ENCODE measurements at regions not wholly inside any gene's neighbourhood (a gene's known extent, or its start where the extent isn't known, plus 50 kb on each side); places are given as distances from the start of the nearest gene placed in this dataset.
"Not testable (repeated sequence)": the region's sequence is repeated elsewhere in the genome, so short reads cannot be mapped to it uniquely, and the experiment has no call there.

- not testable (repeated sequence) for H3K36me3 Mint-ChIP-seq; H3K27ac Mint-ChIP-seq; DNase-seq (ENCODE audit: low spot score in 2 of 2); ATAC-seq; H3K9me3 Mint-ChIP-seq
Observed at GRCh38 chr11:16574889-16575288, 163.6 kb upstream of the C11orf58 start.

DNA sequence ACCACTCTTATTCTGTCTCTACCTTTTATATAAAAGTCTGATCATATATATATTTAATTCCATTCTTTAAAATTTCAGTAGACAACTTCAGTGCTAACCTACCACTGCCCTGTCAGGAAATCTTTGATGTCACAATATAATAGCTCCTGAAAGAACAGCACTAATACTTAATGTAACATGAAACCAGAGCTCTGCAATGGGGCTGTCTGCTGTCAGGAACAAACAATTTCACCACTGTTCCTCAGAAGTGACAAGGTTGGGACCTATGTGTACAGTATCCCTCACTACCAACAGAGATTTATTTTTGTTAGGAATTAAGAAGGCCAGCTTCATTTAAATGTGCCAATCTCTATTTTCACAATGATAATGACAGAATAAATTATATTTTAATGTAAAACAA lies 165.5 kb upstream of the C11orf58 start:
- no peaks in the 10 kb centered on the region for H3K9me3 Mint-ChIP-seq
- H3K36me3 Mint-ChIP-seq: no peaks in the 10 kb centered on the region
- DNase-seq (ENCODE audit: low spot score in 2 of 2): no peak
- ATAC-seq: no peak
- H3K27ac Mint-ChIP-seq: no peak overlapping the region

DNA sequence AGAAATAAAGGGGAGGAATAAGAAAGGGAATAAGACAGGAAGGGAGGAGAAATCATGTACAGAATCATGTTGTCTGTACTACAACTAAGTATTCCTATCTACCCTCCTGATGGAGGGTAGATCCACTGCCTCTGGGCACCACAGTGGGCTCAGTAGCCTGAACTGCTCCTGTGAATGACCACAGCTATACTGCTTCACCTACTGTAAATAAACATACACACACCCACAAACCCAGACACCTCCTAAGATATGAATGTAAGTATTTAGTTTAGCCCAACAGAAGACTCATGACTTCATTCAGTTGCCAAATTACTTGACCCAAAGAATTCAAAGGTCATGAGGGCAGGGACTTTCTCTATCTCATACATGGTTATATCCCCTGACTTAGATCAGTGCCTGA lies 177.3 kb upstream of the C11orf58 start:
- H3K9me3 Mint-ChIP-seq: peaks cover 0 to 5% of the 10 kb centered on the region in 2 donors
- ATAC-seq (no peak), DNase-seq (ENCODE audit: low spot score in 2 of 2) (no peak)
- no peak overlapping the region for H3K27ac Mint-ChIP-seq
- no peaks in the 10 kb centered on the region for H3K36me3 Mint-ChIP-seq

DNA sequence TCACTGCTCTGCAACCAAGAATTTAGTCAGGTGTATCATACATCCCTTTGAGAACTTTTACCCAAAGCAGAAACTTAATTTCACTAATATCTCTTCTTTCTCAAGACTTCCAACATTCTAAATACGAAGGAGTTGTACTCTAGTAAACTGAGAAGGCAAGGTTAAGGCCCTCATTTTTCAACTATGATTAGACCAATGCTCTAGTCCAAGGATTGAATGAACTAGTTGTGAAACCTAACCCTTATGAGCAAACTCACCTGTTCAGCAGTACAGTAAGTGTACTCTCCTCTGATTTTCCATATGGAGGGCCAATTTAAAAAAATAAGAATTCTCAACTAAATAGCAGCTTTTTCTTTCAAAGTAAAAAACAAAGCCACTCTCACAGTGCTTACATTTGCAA lies 180.0 kb upstream of the C11orf58 start:
- H3K36me3 Mint-ChIP-seq: no peaks in the 10 kb centered on the region
- H3K27ac Mint-ChIP-seq: no peak overlapping the region
- ATAC-seq (no peak), DNase-seq (ENCODE audit: low spot score in 2 of 2) (no peak)
- H3K9me3 Mint-ChIP-seq: peaks cover 0 to 5% of the 10 kb centered on the region in 2 donors

DNA sequence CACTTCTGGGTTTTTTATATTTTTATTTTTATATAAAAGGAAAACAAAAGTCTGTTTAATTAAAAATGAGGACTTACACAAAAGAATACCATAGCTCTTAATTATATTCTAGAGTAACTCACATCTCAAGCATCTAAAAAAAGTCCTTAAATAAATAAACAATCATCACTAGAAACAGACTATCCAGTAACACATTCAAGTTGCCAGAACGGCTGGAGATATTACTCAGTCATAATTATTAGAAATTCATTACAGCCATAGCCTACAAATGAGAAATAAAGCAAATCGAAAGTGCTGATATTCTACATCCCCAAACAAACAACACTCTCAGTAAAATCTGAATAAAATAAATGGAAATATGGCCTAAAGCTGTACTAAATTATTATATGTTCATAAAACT lies 182.5 kb upstream of the C11orf58 start:
- ATAC-seq: no peak
- H3K9me3 Mint-ChIP-seq: peaks cover 0 to 4% of the 10 kb centered on the region in 2 donors
- no peak overlapping the region for H3K27ac Mint-ChIP-seq
- DNase-seq (ENCODE audit: low spot score in 2 of 2): no peak
- no peaks in the 10 kb centered on the region for H3K36me3 Mint-ChIP-seq

- no peaks in the 10 kb centered on the region for H3K36me3 Mint-ChIP-seq
- H3K9me3 Mint-ChIP-seq: no peaks in the 10 kb centered on the region
- ATAC-seq (no peak), DNase-seq (ENCODE audit: low spot score in 2 of 2) (no peak)
- no peak overlapping the region for H3K27ac Mint-ChIP-seq
Observed at GRCh38 chr11:16554361-16554760, 184.1 kb upstream of the C11orf58 start.

- DNase-seq (ENCODE audit: low spot score in 2 of 2) (no peak), ATAC-seq (no peak)
- Mint-ChIP-seq H3K36me3 (no peaks in the 10 kb centered on the region), H3K27ac (no peak overlapping the region), H3K9me3 (peaks cover 0 to 4% of the 10 kb centered on the region in 2 donors)
Observed at GRCh38 chr11:16547879-16548278, 190.6 kb upstream of the C11orf58 start.

GRCh38 chr11:16543642-16544041 lies 187.3 kb upstream of the SOX6 start:
- no peaks in the 10 kb centered on the region for H3K36me3 Mint-ChIP-seq
- H3K9me3 Mint-ChIP-seq: peaks cover 0 to 11% of the 10 kb centered on the region in 2 donors
- H3K27ac Mint-ChIP-seq: peak overlapping the region in 1 of 2 donors; percentile 33
- DNase-seq (ENCODE audit: low spot score in 2 of 2) (no peak), ATAC-seq (no peak)

GRCh38 chr11:16542353-16542752 lies 186.0 kb upstream of the SOX6 start:
- no peak for ATAC-seq

GRCh38 chr11:16536513-16536912 lies 180.2 kb upstream of the SOX6 start:
- H3K36me3 Mint-ChIP-seq: peaks cover 0 to 5% of the 10 kb centered on the region in 2 donors
- no peak for ATAC-seq
- peaks cover 4 to 12% of the 10 kb centered on the region in 2 donors for H3K9me3 Mint-ChIP-seq
- DNase-seq (ENCODE audit: low spot score in 2 of 2): no peak
- H3K27ac Mint-ChIP-seq: no peak overlapping the region

More at GRCh38 chr11:16542353-16542752, 186.0 kb upstream of the SOX6 start:
- Mint-ChIP-seq H3K9me3 (peaks cover 0 to 9% of the 10 kb centered on the region in 2 donors), H3K27ac (no peak overlapping the region), H3K36me3 (no peaks in the 10 kb centered on the region)
- no peak for DNase-seq (ENCODE audit: low spot score in 2 of 2)

DNA sequence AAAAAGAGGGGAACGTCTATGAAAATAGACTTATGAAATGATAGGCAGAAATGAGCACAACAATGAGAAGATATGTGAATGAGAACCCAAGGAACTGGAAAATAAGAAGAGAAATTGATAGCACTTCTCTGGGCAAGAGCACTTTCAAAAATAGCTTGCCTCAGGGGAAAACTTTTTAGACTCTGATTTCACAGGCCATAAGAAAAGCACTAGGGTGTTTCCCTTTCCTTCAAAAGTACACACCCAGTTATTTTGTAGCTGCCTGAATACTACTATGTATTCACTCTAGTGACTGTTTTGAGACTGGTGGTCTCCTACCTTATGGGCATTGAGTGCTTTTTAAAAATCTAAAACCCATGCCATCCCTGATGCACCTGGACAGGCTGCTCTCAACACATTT lies 172.3 kb upstream of the SOX6 start:
- H3K9me3 Mint-ChIP-seq: no peaks in the 10 kb centered on the region
- DNase-seq (ENCODE audit: low spot score in 2 of 2) (no peak), ATAC-seq (no peak)
- no peaks in the 10 kb centered on the region for H3K36me3 Mint-ChIP-seq
- no peak overlapping the region for H3K27ac Mint-ChIP-seq

GRCh38 chr11:16527525-16528246 lies 171.3 kb upstream of the SOX6 start:
- no peak overlapping the region for H3K27ac Mint-ChIP-seq
- ATAC-seq (no peak), DNase-seq (ENCODE audit: low spot score in 2 of 2) (no peak)
- no peaks in the 10 kb centered on the region for H3K36me3 Mint-ChIP-seq
- H3K9me3 Mint-ChIP-seq: no peaks in the 10 kb centered on the region

GRCh38 chr11:16526947-16527346 lies 170.6 kb upstream of the SOX6 start:
- Mint-ChIP-seq H3K27ac (no peak overlapping the region), H3K9me3 (peaks cover 0 to under 1% of the 10 kb centered on the region in 2 donors), H3K36me3 (peaks cover 0 to under 1% of the 10 kb centered on the region in 2 donors)
- DNase-seq (ENCODE audit: low spot score in 2 of 2) (no peak), ATAC-seq (no peak)

- H3K27ac Mint-ChIP-seq; DNase-seq (ENCODE audit: low spot score in 2 of 2); H3K36me3 Mint-ChIP-seq; ATAC-seq: not testable (repeated sequence)
- H3K9me3 Mint-ChIP-seq: peaks cover 13 to 15% of the 10 kb centered on the region in 2 donors
Observed at GRCh38 chr11:16520713-16521112, 164.4 kb upstream of the SOX6 start.

GRCh38 chr11:16512899-16513241 lies 156.5 kb upstream of the SOX6 start:
- H3K27ac Mint-ChIP-seq: no peak overlapping the region
- no peaks in the 10 kb centered on the region for H3K36me3 Mint-ChIP-seq
- H3K9me3 Mint-ChIP-seq: peaks cover 1 to 7% of the 10 kb centered on the region in 2 donors
- ATAC-seq (peak in 1 of 2 donors; percentile 88), DNase-seq (ENCODE audit: low spot score in 2 of 2) (no peak)

DNA sequence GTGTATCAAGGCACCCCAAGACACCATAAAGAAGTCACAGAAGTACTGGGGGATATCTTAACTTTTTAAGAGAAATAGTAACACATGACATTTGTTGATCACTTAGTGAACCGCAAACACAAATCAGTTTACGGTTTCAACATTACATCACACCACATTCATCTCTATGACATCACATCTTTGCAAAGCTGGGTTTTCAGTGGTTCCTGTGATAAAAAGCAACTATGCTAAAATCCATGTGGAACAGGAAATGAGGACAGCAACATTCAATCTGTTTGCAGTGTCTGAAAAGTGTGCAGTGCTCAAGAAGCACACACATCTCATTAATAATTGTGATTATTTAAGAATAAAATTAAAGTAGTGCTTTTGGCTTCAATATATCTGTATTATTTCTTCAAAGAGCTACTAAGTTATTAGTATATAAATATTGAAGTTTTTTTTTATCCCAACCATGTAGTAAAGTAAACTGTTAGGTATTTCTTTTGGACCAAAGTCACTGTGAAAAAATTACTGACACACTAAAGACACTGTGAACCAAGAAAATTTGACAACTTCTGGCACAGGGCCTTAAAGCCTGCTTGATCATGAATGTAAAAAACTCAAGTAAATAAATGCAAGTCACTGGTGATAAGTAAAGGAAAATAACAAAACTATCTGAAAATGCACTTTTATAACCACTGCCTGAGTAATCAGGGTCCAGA lies 156.0 kb upstream of the SOX6 start:
- Mint-ChIP-seq H3K27ac (no peak overlapping the region), H3K36me3 (no peaks in the 10 kb centered on the region), H3K9me3 (peaks cover 0 to 5% of the 10 kb centered on the region in 2 donors)
- ATAC-seq (no peak), DNase-seq (ENCODE audit: low spot score in 2 of 2) (no peak)

- Mint-ChIP-seq H3K36me3 (no peaks in the 10 kb centered on the region), H3K9me3 (peaks cover 5 to 9% of the 10 kb centered on the region in 2 donors), H3K27ac (no peak overlapping the region)
- peak in 1 of 2 donors; percentile 59 for ATAC-seq
- DNase-seq (ENCODE audit: low spot score in 2 of 2): no peak
Observed at GRCh38 chr11:16511116-16512114, 155.1 kb upstream of the SOX6 start.

Data from activated naive CD4-positive, alpha-beta T cell treated with anti-CD3 and anti-CD28 coated beads, Interleukin-2, amount 50 U/mL, for 72 hours (primary cell).